OCI-LY3 (cell line): ENCODE measurements at regions not wholly inside any gene's neighbourhood (a gene's known extent, or its start where the extent isn't known, plus 50 kb on each side); places are given as distances from the start of the nearest gene placed in this dataset.

Experiments
- H2AFZ ChIP-seq: fragments of 200-600, 300-600 bp; shearing (Covaris generic); 2 replicates; pipeline ENCODE4 v1.6.0; 2014; ENCODE audit warnings: antibody characterized with exemption, low read depth, low read length
- H3K27ac ChIP-seq: fragments of 200-600, 300-600 bp; sonication (generic); 2 replicates; pipeline ENCODE4 v1.5.1; 2014; ENCODE audit warnings: mild to moderate bottlenecking, low read length, moderate library complexity, mixed read lengths
- H3K27me3 ChIP-seq: fragments of 200-600, 300-600 bp; sonication (generic); 2 replicates; pipeline ENCODE4 v1.6.1; 2014; ENCODE audit warnings: low read depth, low read length, mixed read lengths
- H3K36me3 ChIP-seq: fragments of 200-600, 300-600 bp; sonication (generic); replicated peaks from 2 replicates; pipeline ENCODE3; 2014; ENCODE audit warnings: low read depth, low read length, mixed read lengths
- H3K4me1 ChIP-seq: fragments of 300-600, 200-600 bp; sonication (generic); 2 replicates; pipeline ENCODE4 v1.6.1; 2014; ENCODE audit warnings: low read length, mixed read lengths
- H3K4me2 ChIP-seq: fragments of 200-600, 300-600 bp; sonication (generic); 2 replicates; pipeline ENCODE4 v1.6.1; 2014; ENCODE audit warnings: low read length, mixed read lengths
- H3K4me3 ChIP-seq: fragments of 300-600, 200-600 bp; sonication (generic); 2 replicates; pipeline ENCODE4 v1.5.1; 2014; ENCODE audit warnings: antibody characterized with exemption, mild to moderate bottlenecking, low read length, moderate library complexity
- H3K79me2 ChIP-seq: fragments of 300-600, 200-600 bp; shearing (Covaris generic); 2 replicates; pipeline ENCODE4 v1.6.1; 2014; ENCODE audit warnings: mild to moderate bottlenecking, low read length, mixed read lengths
- H3K9ac ChIP-seq: fragments of 300-600, 200-600 bp; shearing (Covaris generic); 2 replicates; pipeline ENCODE4 v1.6.0; 2014; ENCODE audit warnings: mild to moderate bottlenecking, low read length, moderate library complexity
- H3K9me3 ChIP-seq: fragments of 200-600, 300-600 bp; shearing (Covaris generic); 2 replicates; pipeline ENCODE4 v1.6.1; 2014; ENCODE audit warnings: low read length, mixed read lengths; ENCODE audit not compliant: insufficient read depth
- H4K20me1 ChIP-seq: fragments of 200-600, 300-600 bp; sonication (generic); 2 replicates; pipeline ENCODE4 v1.6.1; 2016; ENCODE audit warnings: low read length, mixed read lengths; ENCODE audit not compliant: insufficient read depth
- EZH2phosphoT487 ChIP-seq: fragments of 200-600 bp; shearing (Covaris generic); IDR thresholded peaks from 2 replicates; pipeline ENCODE4 v1.6.1; 2018; ENCODE audit warnings: antibody characterized with exemption, mixed run types, low read depth
- TF ChIP-seq, protein P1 (sequence below): fragments of 200-600, 300-600 bp; sonication (generic); IDR thresholded peaks from 2 replicates; pipeline ENCODE4 v1.5.1; 2014; ENCODE audit warnings: antibody characterized with exemption, low read length, low read depth

DNA sequence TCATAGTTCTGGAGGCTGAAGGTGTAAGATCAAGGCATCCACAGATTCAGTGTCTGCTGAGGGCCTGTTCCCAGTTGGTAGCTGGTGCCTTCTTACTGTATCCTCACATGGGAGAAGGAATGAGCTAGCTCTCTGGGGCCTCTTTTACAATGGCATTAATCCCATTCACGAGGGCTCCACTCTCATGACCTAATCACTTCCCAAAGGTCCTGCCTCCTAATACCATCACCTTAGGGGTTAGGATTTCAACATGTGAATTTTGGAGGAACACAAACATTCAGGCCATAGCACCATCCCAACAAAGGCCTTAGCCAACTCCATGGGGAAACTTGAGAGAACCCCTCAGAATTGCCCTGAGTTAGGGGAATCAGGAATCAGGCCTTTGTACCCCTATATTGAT, 66.1 kb upstream of the CREB5 start:
- H3K4me2 ChIP-seq: no peak overlapping the region
- H4K20me1 ChIP-seq: no peaks in the 10 kb centered on the region
- no peak overlapping the region for H2AFZ ChIP-seq
- no peaks in the 10 kb centered on the region for H3K36me3 ChIP-seq
- no peaks in the 10 kb centered on the region for H3K9me3 ChIP-seq
- H3K79me2 ChIP-seq: no peaks in the 10 kb centered on the region
- H3K4me3 ChIP-seq: no peak overlapping the region
- H3K27ac ChIP-seq: no peak overlapping the region
- no peak for TF ChIP-seq EZH2phosphoT487
- TF ChIP-seq, protein P1, sequence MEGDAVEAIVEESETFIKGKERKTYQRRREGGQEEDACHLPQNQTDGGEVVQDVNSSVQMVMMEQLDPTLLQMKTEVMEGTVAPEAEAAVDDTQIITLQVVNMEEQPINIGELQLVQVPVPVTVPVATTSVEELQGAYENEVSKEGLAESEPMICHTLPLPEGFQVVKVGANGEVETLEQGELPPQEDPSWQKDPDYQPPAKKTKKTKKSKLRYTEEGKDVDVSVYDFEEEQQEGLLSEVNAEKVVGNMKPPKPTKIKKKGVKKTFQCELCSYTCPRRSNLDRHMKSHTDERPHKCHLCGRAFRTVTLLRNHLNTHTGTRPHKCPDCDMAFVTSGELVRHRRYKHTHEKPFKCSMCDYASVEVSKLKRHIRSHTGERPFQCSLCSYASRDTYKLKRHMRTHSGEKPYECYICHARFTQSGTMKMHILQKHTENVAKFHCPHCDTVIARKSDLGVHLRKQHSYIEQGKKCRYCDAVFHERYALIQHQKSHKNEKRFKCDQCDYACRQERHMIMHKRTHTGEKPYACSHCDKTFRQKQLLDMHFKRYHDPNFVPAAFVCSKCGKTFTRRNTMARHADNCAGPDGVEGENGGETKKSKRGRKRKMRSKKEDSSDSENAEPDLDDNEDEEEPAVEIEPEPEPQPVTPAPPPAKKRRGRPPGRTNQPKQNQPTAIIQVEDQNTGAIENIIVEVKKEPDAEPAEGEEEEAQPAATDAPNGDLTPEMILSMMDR: no peak
- H3K9ac ChIP-seq: no peak overlapping the region
- no peaks in the 10 kb centered on the region for H3K4me1 ChIP-seq
- 0 out of 2 replicates have a peak, but pooled peaks cover under 1% of the 10 kb centered on the region for H3K27me3 ChIP-seq

DNA sequence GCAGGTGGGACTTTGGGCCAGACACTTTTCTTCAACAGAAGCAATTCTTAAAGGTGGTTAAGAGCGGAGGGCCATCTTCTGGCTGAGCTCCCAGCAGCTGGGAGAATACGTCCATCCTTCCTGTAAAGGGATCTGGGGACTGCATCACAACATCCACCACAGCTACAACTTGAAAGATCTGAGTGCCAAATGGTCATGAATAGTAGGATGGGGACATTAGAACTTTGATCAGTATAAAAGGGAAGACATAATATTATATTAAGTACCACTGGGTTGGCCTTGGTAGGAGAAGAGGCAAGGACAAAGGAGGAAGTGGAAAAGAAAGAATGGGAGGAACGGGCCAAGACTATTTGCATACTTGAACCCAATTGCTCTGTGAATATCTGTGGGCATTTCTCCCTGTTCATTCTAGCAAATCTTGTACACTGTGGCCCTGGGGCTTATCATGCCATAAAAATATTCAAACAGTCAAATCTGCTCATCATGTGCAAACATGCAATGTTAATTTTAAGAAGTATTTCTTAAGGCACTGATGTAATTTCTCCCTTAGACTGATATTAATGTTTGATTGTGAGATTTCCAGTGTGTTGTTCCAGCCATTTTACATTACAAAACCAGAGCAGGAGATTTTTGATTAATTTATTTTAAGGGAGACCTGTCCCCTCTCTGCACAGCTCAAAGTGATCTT, 65.5 kb upstream of the CREB5 start:
- Histone ChIP-seq H3K9me3 (no peaks in the 10 kb centered on the region), H3K79me2 (no peaks in the 10 kb centered on the region), H3K9ac (no peak overlapping the region), H3K36me3 (no peaks in the 10 kb centered on the region), H2AFZ (no peak overlapping the region), H3K4me1 (no peaks in the 10 kb centered on the region), H4K20me1 (no peaks in the 10 kb centered on the region), H3K4me3 (no peak overlapping the region), H3K27me3 (0 out of 2 replicates have a peak, but pooled peaks cover 4% of the 10 kb centered on the region), H3K4me2 (no peak overlapping the region), H3K27ac (no peak overlapping the region)
- TF ChIP-seq EZH2phosphoT487: no peak

DNA sequence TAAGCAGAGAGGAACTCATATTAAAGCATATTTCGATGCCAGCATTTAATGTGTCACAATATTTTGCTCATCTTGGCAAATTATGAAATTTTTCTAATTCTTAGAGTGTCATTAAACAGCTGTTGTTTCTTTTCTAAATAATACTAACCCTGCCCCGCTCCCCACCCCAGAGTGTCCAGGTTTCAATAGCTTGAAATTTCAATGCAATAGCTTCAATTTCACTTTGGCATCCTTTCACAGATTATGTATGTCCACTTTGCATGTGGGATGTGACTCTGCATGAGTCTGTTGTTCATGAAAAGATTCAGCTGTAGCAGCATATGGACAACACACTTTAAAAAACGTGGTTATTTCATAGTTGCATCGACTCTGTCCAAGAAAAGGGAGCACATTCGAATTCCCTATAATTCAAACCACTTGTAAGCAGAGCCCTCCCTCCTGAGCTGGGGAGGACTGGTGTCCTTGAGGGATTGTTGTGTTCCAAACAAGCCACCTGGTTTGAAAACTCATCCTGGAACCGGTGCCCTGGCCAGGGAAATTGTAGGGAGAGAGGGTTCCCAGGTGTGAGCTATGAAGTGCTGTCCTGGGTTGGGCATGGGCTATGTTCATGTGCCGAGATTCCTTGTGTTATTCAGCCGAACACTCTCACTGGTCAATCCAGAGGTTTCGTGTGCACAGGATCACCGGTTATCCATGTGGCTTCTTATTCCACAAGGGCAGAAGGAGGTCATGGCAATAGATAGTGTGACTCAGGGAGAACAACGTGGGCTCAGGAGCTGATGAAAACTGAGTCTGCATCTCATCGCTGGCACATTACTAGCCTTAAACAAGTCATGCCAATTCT, 64.6 kb upstream of the CREB5 start:
- no peak for TF ChIP-seq EZH2phosphoT487
- TF ChIP-seq, protein P1: no peak
- Histone ChIP-seq H3K4me2 (no peak overlapping the region), H3K27ac (no peak overlapping the region), H3K36me3 (no peaks in the 10 kb centered on the region), H3K4me3 (no peak overlapping the region), H3K9me3 (no peaks in the 10 kb centered on the region), H3K79me2 (no peaks in the 10 kb centered on the region), H3K9ac (no peak overlapping the region), H3K4me1 (no peaks in the 10 kb centered on the region), H3K27me3 (0 out of 2 replicates have a peak, but pooled peaks cover 4% of the 10 kb centered on the region), H4K20me1 (no peaks in the 10 kb centered on the region), H2AFZ (no peak overlapping the region)

DNA sequence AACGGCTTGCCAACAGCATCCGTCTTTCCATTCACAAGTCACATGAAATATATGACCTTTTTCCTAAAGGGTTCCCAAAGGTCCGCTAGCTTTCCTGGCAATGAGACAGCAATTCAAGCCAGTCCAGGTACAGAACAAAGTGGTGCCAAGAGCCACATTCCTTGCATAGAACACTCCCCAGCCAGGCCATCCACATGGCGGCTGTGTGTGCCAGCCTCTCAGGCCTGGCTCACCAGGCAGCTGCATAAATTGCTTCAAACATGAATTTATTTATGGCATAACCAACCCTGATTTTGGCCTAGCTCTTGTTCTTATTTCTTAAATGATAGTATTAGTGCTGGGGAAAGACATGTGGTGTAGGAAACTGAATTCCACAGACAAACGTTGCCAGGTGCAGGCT, 63.7 kb upstream of the CREB5 start:
- Histone ChIP-seq H3K27ac (no peak overlapping the region), H3K4me2 (no peak overlapping the region), H3K27me3 (0 out of 2 replicates have a peak, but pooled peaks cover 4% of the 10 kb centered on the region), H3K4me3 (no peak overlapping the region), H4K20me1 (no peaks in the 10 kb centered on the region), H3K9me3 (no peaks in the 10 kb centered on the region), H3K79me2 (no peaks in the 10 kb centered on the region), H3K9ac (no peak overlapping the region), H3K4me1 (no peaks in the 10 kb centered on the region), H2AFZ (no peak overlapping the region), H3K36me3 (no peaks in the 10 kb centered on the region)
- no peak for TF ChIP-seq EZH2phosphoT487
- TF ChIP-seq, protein P1: no peak
